ENCODE measurements at regions not wholly inside any gene's neighbourhood (a gene's known extent, or its start where the extent isn't known, plus 50 kb on each side); places are given as distances from the start of the nearest gene placed in this dataset.

DNA sequence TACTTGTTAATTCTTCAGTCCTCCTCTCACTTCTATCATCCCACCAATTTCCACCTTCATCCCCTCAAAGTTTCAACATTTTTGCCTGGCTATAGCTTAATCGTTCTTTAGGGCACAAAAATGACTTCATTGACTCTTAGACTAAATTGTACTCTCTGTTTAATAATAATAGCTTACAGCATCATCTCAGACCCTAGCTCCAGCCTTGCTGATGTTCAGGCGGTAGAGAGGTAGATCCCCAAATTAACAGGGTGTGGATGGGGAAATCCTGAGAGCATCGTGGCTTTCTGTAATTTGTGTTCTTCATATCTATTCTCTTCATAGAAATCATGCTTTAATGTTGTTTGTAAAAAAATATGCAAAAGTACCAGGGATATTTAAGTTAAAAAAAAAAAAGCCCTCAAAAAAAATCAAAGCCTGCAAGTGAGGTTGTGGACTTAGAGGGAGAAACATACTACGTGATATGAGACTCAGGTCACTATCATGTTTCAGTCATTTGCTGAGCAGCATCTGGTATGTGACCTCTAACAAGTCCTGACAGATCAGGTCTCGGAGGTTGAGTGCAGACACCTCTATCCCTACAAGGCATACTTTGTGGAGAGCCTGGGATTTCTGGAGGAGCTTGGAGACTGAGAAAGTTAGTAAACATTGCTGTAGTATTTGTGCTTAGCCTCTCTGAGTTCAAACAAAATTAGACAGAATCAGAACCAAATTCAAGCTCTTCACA, 1063.3 kb upstream of the CITED2 start:
- Histone ChIP-seq H3K4me3 (ENCODE audit: control insufficient read depth in 1 of 2, extremely low read depth in 1 of 2, low read length in 1 of 2) (no peak overlapping the region), H3K27ac (ENCODE audit: low read length) (no peak overlapping the region), H3K9me3 (no peaks in the 10 kb centered on the region), H3K4me1 (ENCODE audit: control insufficient read depth in 1 of 2, extremely low read depth in 1 of 2, insufficient read depth in 2 of 2, low read length in 2 of 2) (no peaks in the 10 kb centered on the region), H3K27me3 (replicated peaks in 1 of 2; ENCODE audit: control insufficient read depth in 2 of 2, extremely low read depth in 1 of 2, insufficient read depth in 2 of 2, low read length in 1 of 2) (peaks cover 0 to 4% of the 10 kb centered on the region in 2 experiments), H3K36me3 (ENCODE audit: control insufficient read depth in 2 of 2, extremely low read depth in 1 of 2, insufficient read depth in 1 of 2, low read length in 1 of 2) (no peaks in the 10 kb centered on the region)
- ChIA-PET POLR2A (interaction anchor here in 1 of 2 donors (0.6 kb wide), 1 partner anchor 1427 kb away, joined by 4 read pairs; no protein-coding TSS in a partner anchor), CTCF (no interaction called here)
- 60% methylated on average over 1 of the region's 5 CpGs for WGBS (ENCODE audit: insufficient coverage)
- no peaks in the 10 kb centered on the region for H3K4me1 Mint-ChIP-seq
- H3K4me3 Mint-ChIP-seq, result no peak overlapping the region
- H3K9me3 Mint-ChIP-seq, result no peaks in the 10 kb centered on the region
- no peaks in the 10 kb centered on the region for H3K36me3 Mint-ChIP-seq
- DNase-seq (no peak), ATAC-seq (replicated peaks in 1 of 4) (no peak)
- no peak overlapping the region for H3K27ac Mint-ChIP-seq
- H3K27me3 Mint-ChIP-seq, result peaks cover 2 to 7% of the 10 kb centered on the region in 2 donors

GRCh38 chr6:140436023-140436811, 1061.8 kb upstream of the CITED2 start:
- Histone ChIP-seq H3K27ac (ENCODE audit: low read length) (no peak overlapping the region), H3K27me3 (replicated peaks in 1 of 2; ENCODE audit: control insufficient read depth in 2 of 2, extremely low read depth in 1 of 2, insufficient read depth in 2 of 2, low read length in 1 of 2) (peaks cover 0 to 4% of the 10 kb centered on the region in 2 experiments), H3K4me1 (ENCODE audit: control insufficient read depth in 1 of 2, extremely low read depth in 1 of 2, insufficient read depth in 2 of 2, low read length in 2 of 2) (no peaks in the 10 kb centered on the region), H3K36me3 (ENCODE audit: control insufficient read depth in 2 of 2, extremely low read depth in 1 of 2, insufficient read depth in 1 of 2, low read length in 1 of 2) (no peaks in the 10 kb centered on the region), H3K9me3 (no peaks in the 10 kb centered on the region), H3K4me3 (ENCODE audit: control insufficient read depth in 1 of 2, extremely low read depth in 1 of 2, low read length in 1 of 2) (no peak overlapping the region)
- POLR2A ChIA-PET, result interaction anchor here (0.6 kb wide), 2 partner anchors 193 to 263 kb away, joined by 5 to 8 read pairs; no protein-coding TSS in a partner anchor
- WGBS (ENCODE audit: insufficient coverage), result no CpG with 5 or more reads among the region's 2 CpGs
- no peaks in the 10 kb centered on the region for H3K9me3 Mint-ChIP-seq
- H3K36me3 Mint-ChIP-seq, result no peaks in the 10 kb centered on the region
- no peaks in the 10 kb centered on the region for H3K4me1 Mint-ChIP-seq
- no peak overlapping the region for H3K4me3 Mint-ChIP-seq
- no peak overlapping the region for H3K27ac Mint-ChIP-seq
- H3K27me3 Mint-ChIP-seq, result peaks cover 2 to 7% of the 10 kb centered on the region in 2 donors
- DNase-seq (no peak), ATAC-seq (replicated peaks in 1 of 4) (no peak)
- CTCF ChIA-PET, result interaction anchor here in 1 of 2 donors (0.6 kb wide), 1 partner anchor 27 kb away, joined by 3 read pairs; no protein-coding TSS in a partner anchor

GRCh38 chr6:140434761-140435160, 1060.3 kb upstream of the CITED2 start:
- Histone ChIP-seq H3K4me1 (ENCODE audit: control insufficient read depth in 1 of 2, extremely low read depth in 1 of 2, insufficient read depth in 2 of 2, low read length in 2 of 2) (no peaks in the 10 kb centered on the region), H3K4me3 (ENCODE audit: control insufficient read depth in 1 of 2, extremely low read depth in 1 of 2, low read length in 1 of 2) (no peak overlapping the region), H3K9me3 (no peaks in the 10 kb centered on the region), H3K27ac (ENCODE audit: low read length) (no peak overlapping the region), H3K27me3 (replicated peaks in 1 of 2; ENCODE audit: control insufficient read depth in 2 of 2, extremely low read depth in 1 of 2, insufficient read depth in 2 of 2, low read length in 1 of 2) (peaks cover 0 to 4% of the 10 kb centered on the region in 2 experiments), H3K36me3 (ENCODE audit: control insufficient read depth in 2 of 2, extremely low read depth in 1 of 2, insufficient read depth in 1 of 2, low read length in 1 of 2) (no peaks in the 10 kb centered on the region)
- ATAC-seq (replicated peaks in 1 of 4), result no peak
- POLR2A ChIA-PET, result no interaction called here
- H3K4me1 Mint-ChIP-seq, result no peaks in the 10 kb centered on the region
- CTCF ChIA-PET, result no interaction called here
- no peak overlapping the region for H3K27ac Mint-ChIP-seq
- H3K27me3 Mint-ChIP-seq, result peaks cover 0 to 7% of the 10 kb centered on the region in 2 donors
- no peak for DNase-seq
- H3K4me3 Mint-ChIP-seq, result no peak overlapping the region
- no peaks in the 10 kb centered on the region for H3K9me3 Mint-ChIP-seq
- H3K36me3 Mint-ChIP-seq, result no peaks in the 10 kb centered on the region

DNA sequence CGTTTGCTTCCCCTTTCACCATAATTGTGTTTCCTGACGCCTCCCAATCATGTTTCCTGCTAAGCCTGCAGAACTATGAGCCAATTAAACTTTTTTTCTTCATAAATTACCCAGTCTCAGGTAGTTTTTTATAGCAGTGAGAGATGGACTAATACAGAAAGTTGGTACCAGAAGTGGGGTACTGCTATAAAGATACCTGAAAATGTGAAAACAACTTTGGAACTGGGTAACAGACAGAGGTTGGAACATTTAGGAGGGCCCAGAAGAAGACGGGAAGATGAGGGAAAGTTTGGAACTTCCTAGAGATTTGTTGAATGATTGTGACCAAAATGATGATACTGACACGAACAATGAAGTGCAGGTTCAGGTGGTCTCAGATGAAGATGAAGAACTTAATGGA, 1058.6 kb upstream of the CITED2 start:
- peaks cover 0 to 4% of the 10 kb centered on the region in 2 experiments for H3K27me3 ChIP-seq (replicated peaks in 1 of 2; ENCODE audit: control insufficient read depth in 2 of 2, extremely low read depth in 1 of 2, insufficient read depth in 2 of 2, low read length in 1 of 2)

DNA sequence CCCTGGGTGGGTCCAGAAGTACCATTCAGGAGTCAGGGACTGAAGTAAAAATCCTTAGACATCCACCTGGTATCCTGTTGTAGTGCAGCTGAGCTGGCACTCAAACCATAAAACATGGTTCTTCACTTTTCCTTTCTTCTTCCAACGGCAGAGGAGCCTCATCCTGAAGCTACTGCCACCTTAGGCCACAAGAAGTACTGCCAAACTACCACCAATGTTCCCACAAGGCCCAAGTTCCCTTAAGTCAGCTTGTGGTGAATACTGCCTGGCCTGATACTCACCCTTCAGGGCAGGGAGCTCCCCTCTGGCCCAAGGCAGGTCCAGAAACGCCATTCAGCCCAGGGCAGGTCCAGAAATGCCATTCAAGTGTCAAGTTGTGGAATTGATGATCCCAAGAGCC, 1053.4 kb upstream of the CITED2 start:
- Mint-ChIP-seq H3K4me3 (no peak overlapping the region), H3K9me3 (no peaks in the 10 kb centered on the region), H3K27ac (no peak overlapping the region), H3K27me3 (peaks cover 0 to under 1% of the 10 kb centered on the region in 2 donors), H3K36me3 (no peaks in the 10 kb centered on the region), H3K4me1 (no peaks in the 10 kb centered on the region)
- no peak overlapping the region for H3K4me3 ChIP-seq (ENCODE audit: control insufficient read depth in 1 of 2, extremely low read depth in 1 of 2, low read length in 1 of 2)
- H3K9me3 ChIP-seq, result no peaks in the 10 kb centered on the region
- H3K4me1 ChIP-seq (ENCODE audit: control insufficient read depth in 1 of 2, extremely low read depth in 1 of 2, insufficient read depth in 2 of 2, low read length in 2 of 2), result no peaks in the 10 kb centered on the region
- H3K36me3 ChIP-seq (ENCODE audit: control insufficient read depth in 2 of 2, extremely low read depth in 1 of 2, insufficient read depth in 1 of 2, low read length in 1 of 2), result no peaks in the 10 kb centered on the region
- H3K27ac ChIP-seq (ENCODE audit: low read length), result no peak overlapping the region
- no peaks in the 10 kb centered on the region for H3K27me3 ChIP-seq (replicated peaks in 1 of 2; ENCODE audit: control insufficient read depth in 2 of 2, extremely low read depth in 1 of 2, insufficient read depth in 2 of 2, low read length in 1 of 2)
- ChIA-PET CTCF (no interaction called here), POLR2A (no interaction called here)
- ATAC-seq (replicated peaks in 1 of 4) (no peak), DNase-seq (no peak)
- 54% methylated on average over 2 of the region's 2 CpGs for WGBS (ENCODE audit: insufficient coverage)

More for the DNA sequence above, 1058.6 kb upstream of the CITED2 start:
- peaks cover 0 to 7% of the 10 kb centered on the region in 2 donors for H3K27me3 Mint-ChIP-seq
- no peak for DNase-seq
- POLR2A ChIA-PET, result no interaction called here
- no peak overlapping the region for H3K27ac Mint-ChIP-seq
- no peaks in the 10 kb centered on the region for H3K36me3 Mint-ChIP-seq
- Histone ChIP-seq H3K36me3 (ENCODE audit: control insufficient read depth in 2 of 2, extremely low read depth in 1 of 2, insufficient read depth in 1 of 2, low read length in 1 of 2) (no peaks in the 10 kb centered on the region), H3K9me3 (no peaks in the 10 kb centered on the region), H3K4me1 (ENCODE audit: control insufficient read depth in 1 of 2, extremely low read depth in 1 of 2, insufficient read depth in 2 of 2, low read length in 2 of 2) (no peaks in the 10 kb centered on the region), H3K27ac (ENCODE audit: low read length) (no peak overlapping the region), H3K4me3 (ENCODE audit: control insufficient read depth in 1 of 2, extremely low read depth in 1 of 2, low read length in 1 of 2) (no peak overlapping the region)
- H3K4me1 Mint-ChIP-seq, result no peaks in the 10 kb centered on the region
- ATAC-seq (replicated peaks in 1 of 4), result no peak
- no peaks in the 10 kb centered on the region for H3K9me3 Mint-ChIP-seq
- no CpG with 5 or more reads among the region's 4 CpGs for WGBS (ENCODE audit: insufficient coverage)
- CTCF ChIA-PET, result no interaction called here
- no peak overlapping the region for H3K4me3 Mint-ChIP-seq

DNA sequence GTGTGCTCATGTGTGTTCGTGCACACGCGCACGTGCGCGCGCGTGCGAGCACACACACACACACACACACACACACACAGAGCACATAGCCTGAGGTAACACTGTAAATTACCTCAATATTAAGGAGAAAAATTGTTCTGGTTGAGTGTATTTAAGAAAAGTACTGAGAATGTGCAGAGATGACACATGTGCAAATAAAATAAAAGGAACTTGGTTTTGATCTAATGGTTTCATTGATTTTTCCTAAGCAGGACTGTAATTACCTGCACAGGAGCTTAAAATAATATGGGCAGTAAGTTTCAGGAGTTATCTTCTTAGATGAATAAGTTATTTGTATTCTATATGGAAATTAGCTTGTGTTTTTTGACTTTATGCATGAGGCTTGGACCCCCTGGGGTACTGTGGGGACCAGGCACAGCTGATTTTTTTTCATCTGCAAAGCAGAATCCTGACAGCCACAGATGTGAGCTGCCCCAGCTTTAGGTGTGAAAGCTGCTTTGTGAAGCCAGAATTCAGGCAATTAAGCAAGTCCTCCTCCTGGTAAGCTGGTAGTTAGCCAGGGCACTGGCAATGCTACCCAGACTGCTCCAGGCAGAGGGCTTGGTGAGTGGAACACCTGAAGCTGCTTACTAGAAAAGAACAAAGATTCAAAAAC, 1040.6 kb upstream of the CITED2 start:
- no peak for ATAC-seq (replicated peaks in 1 of 4)
- H3K36me3 Mint-ChIP-seq, result no peaks in the 10 kb centered on the region

More for the DNA sequence above, 1040.6 kb upstream of the CITED2 start:
- Mint-ChIP-seq H3K27me3 (peaks cover 2 to 3% of the 10 kb centered on the region in 2 donors), H3K27ac (no peak overlapping the region), H3K4me1 (no peaks in the 10 kb centered on the region), H3K9me3 (peaks cover 0 to 8% (median 2%) of the 10 kb centered on the region in 3 donors), H3K4me3 (no peak overlapping the region)
- H3K36me3 ChIP-seq (ENCODE audit: control insufficient read depth in 2 of 2, extremely low read depth in 1 of 2, insufficient read depth in 1 of 2, low read length in 1 of 2), result no peaks in the 10 kb centered on the region
- no peak overlapping the region for H3K4me3 ChIP-seq (ENCODE audit: control insufficient read depth in 1 of 2, extremely low read depth in 1 of 2, low read length in 1 of 2)
- H3K27ac ChIP-seq (ENCODE audit: low read length), result no peak overlapping the region
- no peaks in the 10 kb centered on the region for H3K4me1 ChIP-seq (ENCODE audit: control insufficient read depth in 1 of 2, extremely low read depth in 1 of 2, insufficient read depth in 2 of 2, low read length in 2 of 2)
- ChIA-PET POLR2A (no interaction called here), CTCF (no interaction called here)
- H3K9me3 ChIP-seq, result no peaks in the 10 kb centered on the region
- H3K27me3 ChIP-seq (replicated peaks in 1 of 2; ENCODE audit: control insufficient read depth in 2 of 2, extremely low read depth in 1 of 2, insufficient read depth in 2 of 2, low read length in 1 of 2), result no peaks in the 10 kb centered on the region
- no peak for DNase-seq
- no CpG with 5 or more reads among the region's 9 CpGs for WGBS (ENCODE audit: insufficient coverage)

All from T-cell (primary cell).